ENCODE measurements at regions not wholly inside any gene's neighbourhood (a gene's known extent, or its start where the extent isn't known, plus 50 kb on each side); places are given as distances from the start of the nearest gene placed in this dataset.

GRCh38 chr20:11210611-11211010 is 536.8 kb upstream of the JAG1 start:
- peak; percentile 61 for DNase-seq (ENCODE audit: low read depth, low spot score)

GRCh38 chr20:11212272-11212671 is 538.5 kb upstream of the JAG1 start:
- no peak for DNase-seq (ENCODE audit: low read depth, low spot score)

GRCh38 chr20:11212902-11213301 is 539.1 kb upstream of the JAG1 start:
- no peak for DNase-seq (ENCODE audit: low read depth, low spot score)

GRCh38 chr20:11214256-11214840 is 540.5 kb upstream of the JAG1 start:
- no peak for DNase-seq (ENCODE audit: low read depth, low spot score)

GRCh38 chr20:11216451-11217314 is 542.9 kb upstream of the JAG1 start:
- peak; percentile 54 for DNase-seq (ENCODE audit: low read depth, low spot score)

GRCh38 chr20:11217326-11218172 is 543.8 kb upstream of the JAG1 start:
- no peak for DNase-seq (ENCODE audit: low read depth, low spot score)

GRCh38 chr20:11218173-11218680 is 544.4 kb upstream of the JAG1 start:
- DNase-seq (ENCODE audit: low read depth, low spot score), result no peak

GRCh38 chr20:11219192-11219591 is 545.4 kb upstream of the JAG1 start:
- DNase-seq (ENCODE audit: low read depth, low spot score), result no peak

GRCh38 chr20:11221046-11221445 is 547.2 kb upstream of the JAG1 start:
- no peak for DNase-seq (ENCODE audit: low read depth, low spot score)

- DNase-seq (ENCODE audit: low read depth, low spot score), result no peak
These were observed 548.4 kb upstream of the JAG1 start for GRCh38 chr20:11222243-11222642.

GRCh38 chr20:11227602-11228001 is 553.8 kb upstream of the JAG1 start:
- no peak for DNase-seq (ENCODE audit: low read depth, low spot score)

GRCh38 chr20:11229772-11230171 is 556.0 kb upstream of the JAG1 start:
- DNase-seq (ENCODE audit: low read depth, low spot score), result peak; percentile 95

- no peak for DNase-seq (ENCODE audit: low read depth, low spot score)
These were observed 557.2 kb upstream of the JAG1 start for GRCh38 chr20:11230999-11231398.

GRCh38 chr20:11231742-11232648 is 558.2 kb upstream of the JAG1 start:
- DNase-seq (ENCODE audit: low read depth, low spot score), result no peak

- DNase-seq (ENCODE audit: low read depth, low spot score), result no peak
These were observed 559.1 kb upstream of the JAG1 start for GRCh38 chr20:11232896-11233295.

GRCh38 chr20:11234181-11234580 is 560.4 kb upstream of the JAG1 start:
- DNase-seq (ENCODE audit: low read depth, low spot score), result no peak

- DNase-seq (ENCODE audit: low read depth, low spot score), result no peak
These were observed 560.8 kb upstream of the JAG1 start for GRCh38 chr20:11234608-11235007.

GRCh38 chr20:11235058-11235457 is 561.3 kb upstream of the JAG1 start:
- DNase-seq (ENCODE audit: low read depth, low spot score), result peak; percentile 88

- no peak for DNase-seq (ENCODE audit: low read depth, low spot score)
These were observed 568.5 kb upstream of the JAG1 start for GRCh38 chr20:11242320-11242719.

- DNase-seq (ENCODE audit: low read depth, low spot score), result no peak
These were observed 571.6 kb upstream of the JAG1 start for GRCh38 chr20:11245431-11245830.

GRCh38 chr20:11246251-11246775 is 572.5 kb upstream of the JAG1 start:
- no peak for DNase-seq (ENCODE audit: low read depth, low spot score)

Measured in astrocyte of the hippocampus (primary cell).